GM12874 (cell line): ENCODE measurements at regions not wholly inside any gene's neighbourhood (a gene's known extent, or its start where the extent isn't known, plus 50 kb on each side); places are given as distances from the start of the nearest gene placed in this dataset.

Experiments used
- CTCF ChIP-seq: IDR thresholded peaks from 2 replicates; pipeline ENCODE4 v1.5.1; 2011; ENCODE audit warnings: low read depth, mild to moderate bottlenecking, control low read depth, low read length, moderate library complexity; ENCODE audit not compliant: insufficient read depth

- TF ChIP-seq CTCF, result no peak
These were observed 103.1 kb upstream of the PRLR start for GRCh38 chr5:35333366-35333765.

GRCh38 chr5:35331956-35332950 is 102.0 kb upstream of the PRLR start:
- no peak for TF ChIP-seq CTCF

- TF ChIP-seq CTCF, result no peak
These were observed 95.5 kb upstream of the PRLR start for GRCh38 chr5:35325836-35326235.

- TF ChIP-seq CTCF, result no peak
These were observed 94.4 kb upstream of the PRLR start for GRCh38 chr5:35324679-35325078.

- no peak for TF ChIP-seq CTCF
These were observed 93.9 kb upstream of the PRLR start for GRCh38 chr5:35324201-35324600.

GRCh38 chr5:35320029-35320428 is 89.7 kb upstream of the PRLR start:
- no peak for TF ChIP-seq CTCF

GRCh38 chr5:35319333-35320002 is 89.2 kb upstream of the PRLR start:
- TF ChIP-seq CTCF, result no peak
